GM18498 (cell line): ENCODE measurements at regions not wholly inside any gene's neighbourhood (a gene's known extent, or its start where the extent isn't known, plus 50 kb on each side); places are given as distances from the start of the nearest gene placed in this dataset.
"Not testable (repeated sequence)": the region's sequence is repeated elsewhere in the genome, so short reads cannot be mapped to it uniquely, and the experiment has no call there.

Experiments
- ATAC-seq: cut with Tn5 transposase; IDR thresholded peaks from one replicate; pipeline ENCODE4 v1.9.1; 2021; ENCODE audit warnings: mild to moderate bottlenecking, moderate library complexity; ENCODE audit not compliant: unreplicated experiment

DNA sequence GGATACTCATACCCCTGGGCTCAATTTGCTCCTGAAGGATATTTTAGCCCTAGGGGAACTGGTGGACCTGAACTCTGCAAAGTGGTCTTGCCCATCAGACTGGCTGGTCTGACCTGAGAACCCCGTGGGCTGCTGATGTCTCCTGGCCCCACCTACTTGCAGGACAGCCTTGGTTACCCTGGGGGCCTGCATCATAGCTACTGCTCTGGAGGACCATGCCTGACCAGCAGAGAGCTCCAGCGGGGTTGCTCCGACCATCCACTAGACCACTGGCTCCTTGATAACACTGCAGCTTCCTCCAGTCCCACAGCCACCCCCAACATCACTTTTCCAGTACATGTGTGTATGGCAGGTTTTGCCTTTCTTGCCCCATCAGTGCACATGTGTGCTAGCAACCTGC lies 331.6 kb upstream of the BRINP3 start:
- ATAC-seq, result no peak

DNA sequence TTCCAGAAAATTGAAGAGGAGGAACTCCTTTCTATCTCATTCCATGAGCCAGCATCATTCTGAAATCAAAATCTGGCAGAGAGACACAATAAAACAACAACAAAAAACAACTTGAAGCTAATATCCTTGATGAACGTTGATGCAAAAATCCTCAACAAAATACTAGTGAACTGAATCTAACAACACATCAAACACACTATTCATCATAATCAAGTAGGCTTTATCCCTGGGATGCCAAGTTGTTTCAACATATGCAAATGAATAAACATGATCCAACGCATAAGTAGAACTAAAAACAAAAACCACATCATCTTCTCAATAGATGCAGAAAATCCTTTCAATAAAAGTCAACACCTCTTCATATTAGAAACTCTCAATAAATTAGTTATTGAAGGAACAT lies 335.3 kb upstream of the BRINP3 start:
- ATAC-seq, result no peak

DNA sequence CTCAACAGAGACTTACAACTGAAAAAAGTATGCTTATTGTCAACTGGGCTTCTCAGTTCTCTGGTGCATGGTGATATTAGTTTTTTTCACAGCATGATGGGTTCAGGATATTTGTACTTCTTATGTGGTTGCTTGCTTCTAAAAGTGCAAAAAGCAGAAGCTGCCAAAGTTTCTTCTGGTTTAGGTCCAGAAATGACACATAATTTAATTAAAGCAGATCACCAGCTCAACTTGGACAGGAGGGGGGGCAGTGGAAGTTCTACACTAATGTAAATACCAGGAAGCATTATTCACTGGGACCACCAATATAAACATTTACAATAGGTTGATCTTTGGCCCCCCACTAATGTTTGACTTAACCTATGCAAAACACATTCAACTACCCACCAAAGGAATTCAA lies 354.8 kb upstream of the BRINP3 start:
- no peak for ATAC-seq

DNA sequence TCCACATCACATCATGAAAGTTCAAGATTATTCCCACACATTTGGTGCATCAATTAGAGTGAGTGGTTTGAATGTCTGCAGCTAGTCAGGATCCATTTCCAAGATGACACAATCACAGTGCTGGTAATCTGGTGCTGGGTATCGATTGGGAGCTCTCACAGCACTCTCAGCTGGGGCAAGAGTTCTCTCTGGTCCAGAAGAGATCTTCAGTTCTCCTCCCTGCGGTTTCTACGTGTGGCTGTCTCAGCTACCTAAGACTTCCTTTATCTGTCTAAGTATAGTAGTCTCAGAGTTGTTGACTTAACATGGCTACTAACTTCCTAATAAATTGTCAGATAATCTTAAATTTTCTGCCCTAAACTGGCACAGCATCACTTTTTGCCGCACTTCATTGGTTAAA lies 358.0 kb upstream of the BRINP3 start:
- ATAC-seq, result no peak

DNA sequence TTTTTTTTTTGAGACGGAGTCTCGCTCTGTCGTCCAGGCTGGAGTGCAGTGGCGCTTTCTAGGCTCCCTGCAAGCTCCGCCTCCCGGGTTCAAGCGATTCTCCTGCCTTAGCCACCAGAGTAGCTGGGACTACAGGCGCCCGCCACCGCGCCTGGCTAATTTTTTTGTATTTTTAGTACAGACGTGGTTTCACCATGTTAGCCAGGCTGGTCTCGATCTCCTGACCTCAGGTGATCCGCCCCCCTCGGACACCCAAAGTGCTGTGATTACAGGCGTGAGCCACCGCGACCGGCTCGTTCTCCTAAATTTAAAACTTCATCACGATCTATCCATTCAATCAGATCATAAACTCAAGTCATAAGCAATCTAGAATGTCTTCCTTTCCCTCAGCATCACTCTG lies 359.5 kb upstream of the BRINP3 start:
- ATAC-seq, result not testable (repeated sequence)

DNA sequence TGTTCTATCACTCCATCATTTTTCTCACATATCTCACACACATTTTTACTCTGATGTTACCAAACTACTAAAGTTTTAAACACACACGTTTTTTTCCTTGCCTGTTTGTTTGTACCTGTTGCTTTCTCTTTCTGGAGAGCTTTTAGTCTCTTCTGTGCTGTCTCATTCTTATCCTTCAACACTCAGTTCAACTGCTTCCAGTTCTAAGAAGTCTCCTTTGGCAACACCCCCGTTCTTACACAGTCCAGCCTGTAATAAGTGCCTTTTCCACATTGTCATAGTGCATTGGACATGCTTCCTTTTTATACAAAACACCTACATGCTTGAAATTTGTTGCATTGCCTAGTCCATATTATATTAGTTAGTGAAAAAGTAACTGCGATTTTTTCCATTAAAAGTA lies 360.2 kb upstream of the BRINP3 start:
- ATAC-seq, result no peak

DNA sequence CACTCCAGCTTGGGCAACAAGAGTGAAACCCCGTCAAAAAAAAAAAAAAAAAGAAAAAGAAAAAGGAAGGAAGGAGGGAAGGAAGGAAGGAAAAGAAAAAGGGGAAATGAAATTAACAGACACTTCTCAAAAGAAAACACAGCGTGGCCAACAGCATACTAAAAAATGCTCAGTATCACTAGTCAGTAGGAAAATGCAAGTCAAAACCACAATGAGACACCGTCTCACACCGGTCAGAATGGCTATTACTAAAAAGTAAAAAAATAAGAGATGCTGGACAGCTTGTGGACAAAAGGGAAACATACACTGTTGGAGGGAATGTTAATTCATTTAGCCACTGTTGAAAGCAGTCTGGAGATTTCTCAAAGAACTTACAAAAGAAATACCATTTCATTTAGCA lies 369.5 kb upstream of the BRINP3 start:
- no peak for ATAC-seq

DNA sequence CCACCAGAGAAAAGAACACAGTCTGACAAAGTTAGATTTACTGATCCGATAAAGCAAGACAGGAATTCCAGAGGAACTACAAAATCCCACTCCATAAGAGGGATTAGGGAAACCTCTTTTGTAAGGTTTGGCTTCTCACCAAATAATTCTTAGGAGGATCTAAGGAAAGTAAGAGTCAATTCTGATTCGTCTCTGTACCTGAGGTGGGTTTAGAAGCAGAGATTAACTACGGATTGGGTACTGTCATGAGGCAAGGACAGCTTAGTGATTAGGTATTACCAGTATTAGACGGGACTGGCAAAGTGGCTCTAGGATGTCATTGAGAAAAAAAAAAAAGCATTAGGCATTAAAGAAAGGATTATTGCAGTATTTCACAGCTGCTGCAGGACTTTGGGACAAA lies 371.7 kb upstream of the BRINP3 start:
- no peak for ATAC-seq

DNA sequence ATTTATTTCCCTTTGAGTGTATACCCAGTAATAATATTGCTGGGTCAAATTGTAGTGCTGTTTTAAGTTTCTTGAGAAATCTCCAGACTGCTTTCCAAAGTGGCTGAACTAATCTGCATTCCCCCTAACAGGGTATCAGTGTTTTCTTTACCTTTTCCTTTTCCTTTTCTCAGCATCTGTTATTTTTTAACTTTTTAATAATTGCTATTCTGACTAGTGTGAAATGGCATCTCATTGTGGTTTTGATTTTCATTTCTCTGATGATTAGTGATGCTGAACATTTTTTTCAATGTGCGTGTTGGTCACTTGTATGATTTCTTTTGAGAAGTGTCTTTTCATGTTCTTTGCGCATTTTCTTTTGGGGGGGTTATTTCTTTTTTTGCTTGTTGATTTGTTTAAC lies 374.9 kb upstream of the BRINP3 start:
- ATAC-seq, result no peak

DNA sequence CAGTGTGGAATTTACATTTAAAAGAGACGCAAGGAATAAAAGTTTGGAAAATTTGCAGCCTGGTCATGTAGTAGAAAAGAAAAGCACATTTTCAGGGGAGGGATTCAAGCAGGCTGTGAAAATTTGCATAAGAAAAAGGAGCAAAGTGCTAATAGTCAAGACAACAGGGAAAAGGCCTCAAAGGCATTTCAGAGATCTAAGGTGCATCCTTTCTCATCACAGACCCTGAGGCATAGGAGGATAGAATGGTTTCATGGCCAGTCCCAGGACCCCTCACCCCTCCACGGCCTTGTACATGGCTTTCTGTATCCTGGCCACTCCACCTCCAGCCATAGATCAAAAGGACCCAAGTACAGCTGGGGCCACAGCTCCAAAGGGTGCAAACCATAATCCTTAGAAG lies 380.5 kb upstream of the BRINP3 start:
- ATAC-seq, result no peak

DNA sequence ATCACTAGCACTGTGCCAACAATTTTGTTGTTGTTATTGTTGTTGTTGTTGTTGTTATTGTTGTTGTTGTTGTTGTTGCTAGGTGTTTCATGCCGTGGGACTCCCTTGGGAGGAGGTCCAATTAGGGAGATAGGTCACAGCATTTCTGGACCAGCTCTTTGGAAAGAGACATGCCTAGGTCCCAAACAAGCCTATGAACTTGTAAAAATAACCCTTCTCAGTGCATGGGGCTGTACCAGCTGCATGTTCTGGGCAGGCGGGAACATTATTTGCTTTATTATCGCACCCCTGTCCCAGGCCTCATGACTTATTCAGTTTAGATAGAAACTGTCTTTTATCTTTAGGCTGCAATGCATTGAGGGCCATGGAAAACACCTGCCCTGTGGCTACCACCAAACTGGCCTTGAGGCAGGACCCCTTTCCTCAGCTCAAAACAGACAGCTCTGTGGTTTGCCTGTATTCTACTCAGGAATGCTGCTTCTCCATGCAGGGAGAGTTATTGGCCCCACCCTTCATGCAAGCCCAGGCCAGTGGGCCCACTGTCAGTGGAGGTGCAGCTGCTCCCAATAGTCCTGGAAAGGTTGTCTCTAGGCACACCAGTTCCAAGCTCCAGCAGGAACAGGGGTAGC lies 386.5 kb upstream of the BRINP3 start:
- ATAC-seq, result no peak

DNA sequence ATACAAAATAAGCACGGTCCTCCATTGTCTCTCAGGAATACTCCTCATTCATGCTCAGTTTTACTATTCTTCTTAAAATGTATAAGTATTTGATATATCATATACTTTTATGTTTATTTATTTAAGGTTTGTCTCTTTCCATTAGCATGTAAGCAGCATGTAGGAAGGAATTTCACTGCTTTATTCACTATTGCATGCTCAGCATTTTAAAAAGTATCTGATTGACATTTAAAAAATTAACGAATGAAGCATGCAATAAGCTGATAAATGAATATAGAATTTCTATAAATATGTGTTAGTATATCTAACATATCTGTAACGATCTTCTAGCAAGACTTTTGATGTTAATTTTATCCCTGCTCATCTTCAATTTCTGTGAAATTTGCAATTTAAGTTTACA lies 402.7 kb upstream of the BRINP3 start:
- no peak for ATAC-seq

DNA sequence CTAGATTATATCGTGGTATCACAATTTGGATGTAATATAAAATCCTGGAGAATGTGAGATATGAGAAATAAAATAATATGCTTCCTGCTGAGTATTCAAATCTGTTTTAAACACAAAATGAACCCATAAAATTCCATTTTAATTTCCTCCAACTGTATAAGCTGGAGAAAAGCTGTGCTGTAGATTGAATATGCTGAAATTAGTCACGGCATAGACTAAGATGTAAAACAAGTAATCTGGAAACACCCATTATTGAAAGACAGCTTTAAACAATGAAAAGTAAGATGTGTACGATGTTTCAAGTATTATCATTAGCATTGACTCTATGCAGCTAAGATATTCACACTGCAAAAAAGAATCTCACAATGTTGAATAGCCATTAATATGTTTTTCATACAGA lies 403.4 kb upstream of the BRINP3 start:
- ATAC-seq, result no peak

DNA sequence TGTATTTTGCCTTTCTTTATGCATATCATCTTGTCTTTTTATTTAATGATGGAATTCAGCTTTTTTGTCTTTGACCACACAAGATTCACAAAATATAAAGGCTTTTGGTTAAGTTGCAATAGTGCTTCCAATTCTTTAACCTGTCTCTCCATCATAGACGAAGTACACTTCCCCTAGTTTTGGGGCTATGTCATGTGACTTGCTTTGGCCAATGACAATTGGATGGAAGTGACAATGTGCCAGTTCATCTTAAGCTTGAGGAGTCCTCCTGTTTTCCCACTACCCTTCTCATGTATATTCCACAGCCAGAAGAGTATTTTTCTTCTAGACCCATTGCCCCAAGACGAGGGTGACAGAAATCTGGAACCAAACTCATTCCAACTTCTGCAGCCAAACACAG lies 419.6 kb upstream of the BRINP3 start:
- no peak for ATAC-seq

DNA sequence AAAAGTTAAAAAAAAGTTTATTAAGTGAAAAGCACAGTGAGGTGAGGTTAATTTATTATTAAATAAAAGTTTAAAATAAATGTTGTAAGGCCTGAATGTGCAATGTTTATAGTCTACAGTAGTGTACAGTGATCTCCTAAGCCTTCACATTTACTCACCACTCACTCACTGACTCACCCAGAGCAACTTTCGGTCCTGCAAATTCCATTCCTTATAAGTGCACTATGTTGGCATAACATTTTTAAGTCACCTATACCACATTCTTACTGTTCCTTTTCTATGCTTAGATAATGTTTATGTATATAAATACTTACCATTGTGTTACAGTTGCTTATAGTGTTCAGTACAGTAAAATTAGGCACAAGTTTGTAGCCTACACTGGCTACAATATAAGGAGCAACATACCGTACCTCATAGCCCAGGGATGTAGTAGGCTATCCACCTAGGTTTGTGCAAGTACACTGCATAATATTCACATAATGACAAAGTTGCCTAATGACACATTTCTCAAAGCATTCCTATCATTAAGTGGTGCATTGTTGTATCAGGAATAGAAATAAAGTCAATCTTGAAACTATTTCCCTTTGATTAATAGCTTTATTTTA lies 426.5 kb upstream of the BRINP3 start:
- no peak for ATAC-seq

DNA sequence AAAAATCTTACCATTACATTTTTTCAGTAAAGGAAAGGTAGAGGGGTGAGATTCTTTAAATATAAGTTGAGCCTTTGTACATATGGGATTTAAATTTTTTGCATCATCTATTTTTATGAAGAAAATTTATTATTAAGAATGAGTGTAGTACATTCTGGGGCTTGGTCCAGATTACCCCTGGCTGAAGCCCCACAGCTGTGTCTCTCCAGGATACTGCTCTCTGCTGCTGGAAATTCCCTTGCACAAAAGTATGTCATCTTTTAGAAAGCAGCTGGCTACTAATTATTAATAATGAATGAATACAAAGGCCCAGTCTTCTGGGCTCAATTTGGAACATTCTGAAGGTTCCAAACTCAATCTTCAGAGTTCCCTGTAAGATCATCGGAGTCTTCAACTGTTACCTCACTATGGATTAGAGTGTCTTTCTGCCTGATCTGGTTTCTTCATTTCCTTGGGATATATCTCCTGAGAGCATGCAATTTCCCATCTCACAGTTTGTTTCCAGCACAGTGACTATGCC lies 428.6 kb upstream of the BRINP3 start:
- ATAC-seq, result no peak

DNA sequence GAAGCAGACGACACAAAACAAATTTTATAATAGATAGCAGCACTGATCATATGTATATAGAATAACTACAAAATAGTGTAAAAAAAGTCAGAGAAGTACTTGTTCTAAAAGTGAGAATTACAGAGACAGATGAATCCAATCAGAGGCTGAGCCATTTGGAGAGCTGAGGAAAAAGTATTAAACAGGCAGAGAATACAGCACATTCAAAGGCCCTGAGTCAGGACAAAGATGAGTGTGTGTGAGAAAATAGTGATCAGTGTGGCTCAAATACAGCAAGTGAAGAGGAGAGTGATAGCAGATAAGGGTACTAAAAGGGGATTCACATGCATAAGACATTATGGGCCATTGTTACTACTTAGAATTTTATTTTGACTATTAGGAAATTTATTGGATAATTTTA lies 430.6 kb upstream of the BRINP3 start:
- ATAC-seq, result no peak

DNA sequence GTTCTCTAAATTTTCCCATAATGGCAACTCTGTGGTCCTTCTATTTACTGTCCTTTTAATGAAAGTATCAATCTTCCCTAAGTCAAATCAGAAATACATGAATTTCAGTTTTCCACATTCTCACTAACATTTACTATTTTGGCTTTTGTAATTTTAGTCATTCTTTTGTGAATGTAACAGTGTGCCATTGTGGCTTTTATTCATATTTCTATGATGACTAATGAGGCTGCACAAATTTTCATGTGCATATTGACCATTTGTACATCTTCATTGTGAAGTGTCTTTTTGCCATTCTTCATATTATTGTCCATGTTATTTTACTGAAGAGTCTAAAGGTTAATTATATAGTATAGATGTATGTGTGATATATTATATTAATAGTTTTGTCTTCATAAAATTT lies 431.0 kb upstream of the BRINP3 start:
- ATAC-seq, result no peak

DNA sequence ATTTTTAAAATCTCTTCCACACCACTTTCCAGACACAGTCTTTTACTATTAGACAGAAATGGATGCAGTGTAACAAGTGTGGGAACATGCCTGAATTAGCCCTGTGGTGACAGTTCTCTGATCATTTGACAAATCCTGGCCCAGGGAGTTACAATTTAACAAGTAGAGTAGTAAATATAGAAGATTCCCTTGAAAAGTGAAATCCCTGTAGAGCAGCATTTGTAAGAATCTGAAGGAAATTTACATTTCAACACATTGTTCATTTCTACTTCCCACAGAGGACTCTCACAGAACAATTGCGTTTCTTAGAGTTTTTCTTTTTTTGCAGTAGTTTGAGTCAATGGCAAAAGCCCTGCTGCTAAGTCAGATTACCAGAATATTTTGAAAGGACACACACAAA lies 458.3 kb upstream of the BRINP3 start:
- ATAC-seq, result no peak

DNA sequence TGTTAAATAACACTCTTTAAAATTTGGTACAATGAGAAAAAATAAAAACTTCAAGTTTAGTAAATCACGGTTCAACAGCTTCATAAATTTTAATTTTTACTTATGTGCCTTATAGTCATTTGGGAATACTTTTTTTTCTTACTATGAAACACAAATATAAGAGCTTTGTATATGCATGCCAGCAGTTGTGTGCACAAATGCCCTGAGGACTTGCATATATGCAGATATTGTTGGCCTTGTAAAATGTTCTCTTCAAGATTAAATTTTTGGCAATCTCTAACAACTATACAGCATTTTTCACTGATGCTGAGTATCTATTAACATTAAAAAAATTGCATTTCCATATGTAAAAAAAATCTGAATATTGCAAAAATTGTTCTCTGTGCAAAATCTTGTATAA lies 458.7 kb upstream of the BRINP3 start:
- ATAC-seq, result no peak

DNA sequence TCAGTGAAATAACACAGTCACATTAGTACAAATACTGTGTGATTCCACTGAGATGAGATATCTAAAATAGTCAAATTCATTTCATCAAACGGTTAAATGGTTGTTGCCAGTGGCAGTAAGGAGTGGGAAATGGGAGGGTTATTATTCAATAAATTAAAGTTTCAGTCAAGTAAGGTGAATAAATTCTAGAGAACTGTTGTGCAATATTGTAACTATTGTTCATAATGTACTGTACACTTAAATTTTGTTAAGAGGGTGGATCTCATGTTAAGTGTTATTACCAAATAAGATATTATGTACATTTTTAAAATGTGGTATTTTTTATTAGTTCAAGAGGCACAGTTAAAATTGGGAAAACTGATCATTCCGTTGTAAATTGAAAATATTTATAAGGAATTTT lies 463.3 kb upstream of the BRINP3 start:
- no peak for ATAC-seq

DNA sequence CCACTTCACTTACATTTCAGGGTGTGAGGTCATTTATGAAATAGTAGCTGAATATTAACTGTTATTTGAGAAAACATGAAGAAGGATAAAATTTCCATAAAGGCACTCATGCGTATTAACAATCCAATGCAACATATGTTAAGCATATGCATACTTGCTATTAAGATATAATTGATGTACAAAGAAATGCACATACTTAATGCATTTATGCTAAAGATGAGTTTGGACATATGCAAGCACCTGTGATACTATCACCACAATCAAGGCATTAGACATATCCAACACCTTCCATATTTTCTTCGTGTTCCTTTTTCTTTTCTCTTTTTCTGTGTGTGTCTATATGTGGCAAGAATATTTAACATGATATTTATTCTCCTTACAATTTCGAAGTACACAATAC lies 464.8 kb upstream of the BRINP3 start:
- ATAC-seq, result no peak

DNA sequence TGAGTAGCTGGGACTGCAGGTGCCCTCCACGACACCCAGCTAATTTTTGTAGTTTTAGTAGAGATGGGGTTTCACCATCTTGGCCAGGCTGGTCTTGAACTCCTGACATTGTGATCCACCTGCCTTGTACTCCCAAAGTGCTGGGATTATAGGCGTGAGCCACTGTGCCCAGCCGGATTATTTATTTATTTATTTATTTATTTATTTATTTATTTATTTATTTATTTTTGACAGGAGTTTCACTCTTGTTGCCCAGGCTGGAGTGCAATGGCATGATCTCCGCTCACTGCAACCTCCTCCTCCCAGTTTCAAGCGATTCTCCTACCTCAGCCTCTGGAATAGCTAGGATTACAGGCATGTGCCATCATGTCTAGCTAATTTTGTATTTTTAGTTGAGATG lies 466.1 kb upstream of the BRINP3 start:
- not testable (repeated sequence) for ATAC-seq
